ENCODE measurements at regions not wholly inside any gene's neighbourhood (a gene's known extent, or its start where the extent isn't known, plus 50 kb on each side); places are given as distances from the start of the nearest gene placed in this dataset.

- DNase-seq (ENCODE audit: low read depth) = no peak
Observed at GRCh38 chr12:124397807-124398577, 103.1 kb downstream of the RFLNA start.

DNA sequence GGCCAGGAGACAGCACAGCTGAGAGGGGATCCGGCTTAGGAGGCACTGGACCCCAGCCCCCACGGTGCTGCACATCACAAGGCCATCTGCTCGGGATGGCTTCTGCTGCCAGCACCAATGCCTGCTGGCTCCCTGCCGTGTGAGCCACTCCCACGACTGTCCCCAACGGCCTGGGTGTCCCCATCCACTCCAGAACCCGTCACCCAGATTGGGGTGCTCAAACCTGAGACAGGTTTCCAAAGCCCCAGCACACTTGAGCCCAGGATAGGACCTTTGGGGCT lies 102.4 kb downstream of the RFLNA start:
- no peak for DNase-seq (ENCODE audit: low read depth)

GRCh38 chr12:124396544-124397398 lies 101.9 kb downstream of the RFLNA start:
- DNase-seq (ENCODE audit: low read depth) = no peak

GRCh38 chr12:124395986-124396385 lies 101.1 kb downstream of the RFLNA start:
- no peak for DNase-seq (ENCODE audit: low read depth)

- DNase-seq (ENCODE audit: low read depth) = no peak
Observed at GRCh38 chr12:124395284-124395752, 100.4 kb downstream of the RFLNA start.

- peak; percentile 37 for DNase-seq (ENCODE audit: low read depth)
Observed at GRCh38 chr12:124394462-124395128, 99.7 kb downstream of the RFLNA start.

DNA sequence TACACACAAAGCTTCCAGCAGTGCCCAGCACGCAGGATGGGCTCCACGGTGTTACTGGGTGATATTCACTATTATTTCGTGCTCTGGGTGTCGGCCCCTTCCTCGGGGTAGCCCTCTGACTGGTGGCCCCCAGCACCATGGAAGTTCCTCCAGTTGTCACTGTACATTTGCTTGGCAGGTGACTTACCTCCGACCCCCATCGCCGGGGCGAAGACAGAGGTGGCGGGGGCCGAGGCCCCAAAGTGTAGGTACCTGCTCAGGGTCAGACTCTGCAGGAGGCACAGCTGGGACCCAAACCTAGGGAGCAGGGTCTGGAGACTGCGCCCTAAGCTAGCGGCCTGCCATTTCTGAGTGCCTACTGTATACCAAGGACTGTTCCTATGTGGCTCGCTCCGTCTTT lies 98.9 kb downstream of the RFLNA start:
- DNase-seq (ENCODE audit: low read depth) = no peak

GRCh38 chr12:124393414-124393790 lies 98.5 kb downstream of the RFLNA start:
- DNase-seq (ENCODE audit: low read depth) = no peak

GRCh38 chr12:124392667-124393413 lies 97.9 kb downstream of the RFLNA start:
- peak; percentile 94 for DNase-seq (ENCODE audit: low read depth)

DNA sequence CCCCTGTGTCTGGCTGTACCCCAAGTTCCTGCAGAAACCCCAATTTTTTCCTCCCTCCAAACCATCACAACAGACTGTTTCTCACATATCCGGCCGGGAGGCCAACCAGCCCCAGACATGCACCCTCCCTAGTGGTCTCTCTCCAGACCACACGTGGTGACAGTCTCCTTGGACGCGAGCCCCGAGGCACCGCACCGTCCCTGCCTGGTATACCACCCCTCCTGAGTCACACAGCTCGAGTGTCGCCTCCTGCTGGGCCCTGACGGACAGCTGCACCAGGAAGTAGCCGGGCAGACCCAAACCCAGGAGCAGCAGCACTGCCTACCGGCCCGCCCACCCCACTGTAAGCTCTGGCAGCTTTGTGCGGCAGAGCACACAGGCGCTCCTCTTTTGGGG lies 97.4 kb downstream of the RFLNA start:
- DNase-seq (ENCODE audit: low read depth) = peak; percentile 88

DNA sequence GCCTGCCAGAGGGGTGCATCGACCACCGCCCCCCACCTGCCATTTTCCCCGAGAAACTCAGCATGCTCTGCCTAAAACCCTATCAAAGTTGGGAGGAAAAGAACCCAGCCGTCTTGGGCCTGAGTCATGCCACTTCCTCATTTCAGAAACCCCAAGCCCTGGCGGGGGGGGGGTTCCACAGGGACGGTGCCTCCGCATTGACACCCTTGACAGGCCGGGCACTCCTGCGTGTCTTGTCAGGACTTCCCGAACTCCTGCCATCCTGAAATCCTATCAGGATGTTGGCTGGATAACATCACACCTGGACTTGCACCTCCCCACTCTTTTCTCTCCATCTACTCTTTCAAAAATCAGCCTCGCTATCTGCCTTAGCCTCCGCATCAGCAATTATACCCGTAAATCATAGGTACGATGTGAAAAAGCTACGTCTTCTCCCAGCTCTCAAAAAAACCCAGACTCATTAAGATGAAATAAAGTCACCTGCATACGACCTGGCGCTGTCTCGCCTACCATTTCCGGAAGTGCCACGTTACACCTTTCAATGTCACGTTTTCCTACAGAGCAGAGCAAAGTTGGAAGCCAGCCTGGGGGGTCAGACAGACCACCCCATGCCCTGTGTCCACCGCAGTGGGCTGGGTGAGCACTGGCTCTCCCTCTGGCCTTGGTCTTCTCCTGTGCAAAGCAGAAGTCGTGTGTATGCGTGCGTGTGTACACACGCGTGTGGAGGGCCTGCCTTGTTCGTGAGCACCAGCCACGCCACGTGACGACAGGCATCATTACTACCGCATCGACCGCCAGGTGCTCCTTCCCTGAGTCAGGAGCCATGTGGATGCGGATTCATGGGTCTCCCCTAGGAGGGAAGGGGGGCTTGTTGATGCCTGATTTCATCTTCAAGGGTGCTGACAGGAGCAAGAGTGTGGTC lies 96.7 kb downstream of the RFLNA start:
- DNase-seq (ENCODE audit: low read depth) = no peak

DNA sequence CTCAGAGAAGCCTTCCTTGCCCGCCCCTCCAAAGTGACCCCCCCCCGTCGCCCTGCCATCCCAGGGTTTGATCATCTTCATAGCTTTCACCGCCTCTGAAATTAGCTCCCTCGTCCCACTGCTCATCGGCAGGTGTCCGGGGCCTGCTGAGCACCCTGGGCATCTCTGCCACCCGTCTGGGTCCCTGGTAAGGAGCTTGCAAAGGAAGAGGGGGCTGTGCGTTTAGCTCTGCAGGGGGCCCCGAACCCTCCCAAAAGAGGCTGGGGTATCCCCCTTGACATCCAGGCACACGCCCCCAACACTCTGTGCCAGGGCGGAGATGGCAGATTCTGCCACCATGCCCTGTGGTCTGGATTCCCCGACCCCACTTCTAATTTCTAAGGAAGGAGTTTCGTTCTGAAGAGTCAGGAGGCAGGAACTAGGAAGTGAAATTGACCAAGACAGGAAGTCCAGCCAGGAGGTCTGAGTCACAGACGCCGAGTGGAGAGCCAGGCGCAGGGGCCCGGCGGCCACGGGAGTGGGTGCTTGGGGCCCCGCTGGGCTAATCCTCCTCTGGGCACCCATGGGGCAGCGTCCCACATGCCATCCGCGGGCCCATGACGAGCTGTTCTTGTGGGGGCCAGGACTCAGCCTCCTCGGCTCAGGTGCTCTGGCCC lies 95.7 kb downstream of the RFLNA start:
- DNase-seq (ENCODE audit: low read depth) = peak; percentile 50

GRCh38 chr12:124389725-124390441 lies 95.0 kb downstream of the RFLNA start:
- DNase-seq (ENCODE audit: low read depth) = no peak

DNA sequence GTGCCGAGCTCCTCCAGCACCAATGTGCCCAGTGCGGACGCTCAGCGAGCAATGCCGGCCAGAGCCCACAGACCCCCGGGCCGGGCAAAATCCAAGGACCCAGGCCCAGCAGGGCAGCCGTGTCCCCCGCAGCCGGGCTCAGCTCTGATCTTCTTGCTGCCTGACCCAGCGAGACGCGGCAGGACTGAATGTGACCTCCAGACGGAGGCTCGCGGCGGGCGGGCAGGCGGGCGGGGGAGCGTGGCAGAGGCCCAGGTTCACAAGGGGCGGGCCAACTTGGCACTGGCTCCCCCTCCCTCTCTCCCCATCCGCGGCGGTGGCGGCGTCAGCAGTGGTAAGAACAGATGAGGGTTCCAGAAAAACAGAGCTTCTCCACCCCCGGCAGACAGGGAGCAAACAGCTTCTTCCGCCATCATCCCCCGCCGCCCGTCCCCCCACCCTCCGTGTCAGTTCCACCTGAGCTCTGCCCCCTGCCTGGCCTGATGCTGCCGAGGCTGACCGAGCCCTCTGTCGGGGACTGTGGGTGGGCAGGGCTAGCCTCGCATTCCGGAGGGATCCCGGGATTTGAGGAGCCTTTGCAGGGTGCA lies 94.3 kb downstream of the RFLNA start:
- DNase-seq (ENCODE audit: low read depth) = peak; percentile 87

DNA sequence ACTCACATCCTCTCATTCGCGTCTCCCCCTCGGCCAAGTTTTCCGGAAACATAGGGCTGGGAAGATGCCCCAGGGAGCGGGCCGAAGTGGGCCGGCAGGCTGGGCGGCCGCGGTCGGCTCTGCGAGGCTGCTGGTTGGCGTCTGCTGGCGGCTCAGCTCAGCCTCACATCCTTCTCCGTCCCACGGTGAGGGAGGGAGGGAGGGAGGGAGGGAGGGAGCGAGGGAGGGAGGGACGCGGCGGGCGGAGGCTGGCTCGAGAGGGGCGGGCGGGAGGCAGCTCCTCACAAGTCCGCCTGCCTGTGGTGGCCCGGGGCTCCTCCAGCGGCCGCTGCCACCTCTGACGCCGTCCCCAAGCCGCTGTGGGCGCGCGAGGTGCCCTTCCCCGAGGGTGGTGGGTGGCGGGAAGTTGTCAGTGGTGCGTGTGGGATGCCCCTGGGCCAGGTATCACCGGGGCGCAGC lies 93.8 kb downstream of the RFLNA start:
- DNase-seq (ENCODE audit: low read depth) = peak; percentile 88

- no peak for DNase-seq (ENCODE audit: low read depth)
Observed at GRCh38 chr12:124388038-124388671, 93.3 kb downstream of the RFLNA start.

DNA sequence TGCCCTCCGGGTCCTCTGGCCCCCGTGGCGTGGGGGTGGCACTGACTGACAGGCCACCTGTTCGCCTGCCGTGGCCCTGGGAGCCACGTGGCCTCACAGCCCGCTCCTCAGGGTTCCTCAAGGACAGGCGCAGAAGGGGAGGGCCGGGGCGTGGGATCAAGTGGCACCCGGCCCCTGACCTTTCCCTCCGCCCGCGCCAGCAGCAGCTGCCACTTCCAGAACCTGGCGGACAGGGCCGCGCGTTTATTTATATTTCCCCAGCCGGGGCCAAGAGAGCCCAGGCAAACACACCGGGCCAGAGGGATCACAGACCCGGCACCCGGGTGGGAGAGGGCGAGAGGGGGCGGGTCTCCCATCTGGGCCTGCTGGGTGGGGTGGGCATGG lies 92.6 kb downstream of the RFLNA start:
- DNase-seq (ENCODE audit: low read depth) = peak; percentile 93

Data from myocyte (in vitro differentiated cells).